K562 (cell line): ENCODE measurements at regions not wholly inside any gene's neighbourhood (a gene's known extent, or its start where the extent isn't known, plus 50 kb on each side); places are given as distances from the start of the nearest gene placed in this dataset.

Source experiments
- CLOCK ChIP-seq: fragments of 250-450 bp; sonication (Bioruptor Pico); IDR thresholded peaks from 2 replicates; pipeline ENCODE4 v1.4.0; 2020; ENCODE audit warnings: mild to moderate bottlenecking, moderate library complexity, borderline replicate concordance
- E2F1 ChIP-seq: sonication (generic); formaldehyde crosslinking; IDR thresholded peaks from 2 replicates; pipeline ENCODE4 v1.8.1; 2023; ENCODE audit warnings: mild to moderate bottlenecking, missing genetic modification reagents, moderate library complexity
- ETS1 ChIP-seq: conservative IDR thresholded peaks from 2 replicates; pipeline ENCODE4 v1.6.1; 2011; ENCODE audit warnings: low read depth, mild to moderate bottlenecking, low read length; ENCODE audit not compliant: control insufficient read depth
- GTF2F1 ChIP-seq: IDR thresholded peaks from 2 replicates; pipeline ENCODE4 v1.6.1; 2011; ENCODE audit warnings: low read depth, low read length, improper control_type of control experiment
- ILK ChIP-seq: fragments of 450-650 bp; IDR thresholded peaks from 2 replicates; pipeline ENCODE4 v1.6.1; 2016; ENCODE audit warnings: missing genetic modification characterization, low read depth, mild to moderate bottlenecking, missing compliant biosample characterization, moderate library complexity, borderline replicate concordance
- NFRKB ChIP-seq: fragments of 450-650 bp; IDR thresholded peaks from 2 replicates; pipeline ENCODE4 v1.6.1; 2016; ENCODE audit warnings: low read depth
- ZBTB1 ChIP-seq: sonication (generic); formaldehyde crosslinking; IDR thresholded peaks from 2 replicates; pipeline ENCODE4 v1.8.1; 2023; ENCODE audit warnings: missing genetic modification reagents, low read depth, mild to moderate bottlenecking, borderline replicate concordance
- ZBTB17 ChIP-seq: fragments of 450-650 bp; formaldehyde crosslinking; IDR thresholded peaks from 2 replicates; pipeline ENCODE4 v1.4.0; 2020; ENCODE audit warnings: mild to moderate bottlenecking
- ZNF175 ChIP-seq: fragments of 200-800 bp; sonication (Bioruptor generic); IDR thresholded peaks from 2 replicates; pipeline ENCODE4 v1.6.1; 2016; ENCODE audit warnings: low read depth, mild to moderate bottlenecking, missing genetic modification characterization, missing compliant biosample characterization

GRCh38 chr4:31125496-31125895 lies 405.3 kb downstream of the PCDH7 start (continued):
- no peak for TF ChIP-seq CLOCK (CRISPR knock-in tag)
- no peak for TF ChIP-seq NFRKB
- no peak for TF ChIP-seq ETS1
- no peak for TF ChIP-seq GTF2F1
- no peak for TF ChIP-seq ILK (tag)
- no peak for TF ChIP-seq E2F1 (CRISPR knock-in tag)
- TF ChIP-seq ZBTB1, result no peak
- no peak for TF ChIP-seq ZNF175 (CRISPR knock-in tag)
- no peak for TF ChIP-seq ZBTB17
